ENCODE measurements at regions not wholly inside any gene's neighbourhood (a gene's known extent, or its start where the extent isn't known, plus 50 kb on each side); places are given as distances from the start of the nearest gene placed in this dataset.

DNA sequence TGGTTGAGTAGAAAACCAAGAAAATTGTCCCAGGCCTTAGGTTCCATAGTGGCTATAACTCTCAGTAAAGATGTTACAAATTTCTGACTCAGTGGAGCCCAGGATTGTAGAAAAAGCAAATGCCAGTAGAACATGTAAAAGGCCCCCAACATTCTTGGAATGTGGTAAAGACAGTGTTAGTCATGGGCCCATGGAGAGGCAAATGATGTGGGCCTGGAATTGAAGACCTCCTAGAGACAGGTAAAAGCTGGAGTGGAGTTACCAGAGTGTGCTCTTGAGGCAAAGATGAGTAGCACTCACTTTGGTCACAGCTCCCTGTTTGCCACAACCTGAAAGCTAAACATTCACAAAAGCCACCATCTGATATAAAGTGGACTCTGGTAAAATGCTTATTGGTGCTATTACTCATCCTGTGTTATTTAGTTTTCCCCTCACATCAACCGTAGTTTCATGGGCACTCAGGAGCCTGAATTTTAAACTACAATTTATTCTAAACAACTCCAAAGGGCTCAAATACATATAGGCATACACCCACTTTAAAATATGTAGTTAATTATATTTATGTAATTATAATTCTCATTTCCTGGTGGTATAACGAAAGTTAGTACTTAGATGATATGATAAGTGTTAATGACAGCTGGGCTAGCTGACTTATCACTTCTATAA is 359.6 kb upstream of the NECTIN3 start:
- CTCF ChIA-PET: no interaction called here
- no peak for DNase-seq (ENCODE audit: extremely low spot score)
- POLR2A ChIA-PET: no interaction called here
- TF ChIP-seq FOXK2 (IDR thresholded peaks at IDR 0.05): no peak
- no peak for TF ChIP-seq BHLHE40 (IDR thresholded peaks at IDR 0.05; ENCODE audit: borderline replicate concordance)
- TF ChIP-seq TARDBP (IDR thresholded peaks at IDR 0.05): no peak
- no peak for TF ChIP-seq FOXA1 (IDR thresholded peaks at IDR 0.05)
- no peak for TF ChIP-seq ELF4 (IDR thresholded peaks at IDR 0.05)
- TF ChIP-seq LEF1 (IDR thresholded peaks at IDR 0.05; ENCODE audit: borderline replicate concordance): no peak
- TF ChIP-seq, protein P1, sequence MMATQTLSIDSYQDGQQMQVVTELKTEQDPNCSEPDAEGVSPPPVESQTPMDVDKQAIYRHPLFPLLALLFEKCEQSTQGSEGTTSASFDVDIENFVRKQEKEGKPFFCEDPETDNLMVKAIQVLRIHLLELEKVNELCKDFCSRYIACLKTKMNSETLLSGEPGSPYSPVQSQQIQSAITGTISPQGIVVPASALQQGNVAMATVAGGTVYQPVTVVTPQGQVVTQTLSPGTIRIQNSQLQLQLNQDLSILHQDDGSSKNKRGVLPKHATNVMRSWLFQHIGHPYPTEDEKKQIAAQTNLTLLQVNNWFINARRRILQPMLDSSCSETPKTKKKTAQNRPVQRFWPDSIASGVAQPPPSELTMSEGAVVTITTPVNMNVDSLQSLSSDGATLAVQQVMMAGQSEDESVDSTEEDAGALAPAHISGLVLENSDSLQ (IDR thresholded peaks at IDR 0.05): no peak
- TF ChIP-seq ARNT (IDR thresholded peaks at IDR 0.05): no peak

DNA sequence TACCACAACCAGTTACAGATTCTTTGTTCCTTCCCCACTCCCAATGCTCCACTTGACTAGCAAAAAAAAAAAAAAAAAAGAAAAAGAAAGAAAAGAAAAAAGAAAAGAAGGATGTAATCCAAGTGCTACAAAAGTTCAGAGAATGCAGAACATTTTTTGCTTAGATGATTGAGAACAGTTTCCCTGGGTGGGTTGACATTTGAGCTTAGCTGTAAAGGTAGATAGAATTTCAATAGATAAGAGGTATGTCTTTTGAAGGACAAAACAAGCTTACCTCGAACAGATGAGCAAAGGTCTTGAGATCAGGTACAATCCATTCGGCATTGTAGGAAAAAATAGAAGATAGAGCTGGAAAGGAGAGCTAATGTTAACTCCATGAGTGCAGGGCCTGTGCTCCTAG is 344.6 kb upstream of the NECTIN3 start:
- ChIA-PET POLR2A (no interaction called here), CTCF (interaction anchor here (0.5 kb wide), 1 partner anchor 205 kb away, joined by 5 read pairs; no protein-coding TSS in a partner anchor)
- DNase-seq (ENCODE audit: extremely low spot score): no peak
- TF ChIP-seq FOXA1 (IDR thresholded peaks at IDR 0.05): no peak
- TF ChIP-seq ARNT (IDR thresholded peaks at IDR 0.05): no peak
- no peak for TF ChIP-seq L3MBTL2 (conservative IDR thresholded peaks at IDR 0.05)
- no peak for TF ChIP-seq HDGF (IDR thresholded peaks at IDR 0.05; ENCODE audit: borderline replicate concordance)
- TF ChIP-seq ZNF384 (IDR thresholded peaks at IDR 0.05): no peak
- no peak for TF ChIP-seq FOXK2 (IDR thresholded peaks at IDR 0.05)
- TF ChIP-seq, protein P1 (IDR thresholded peaks at IDR 0.05): no peak
- TF ChIP-seq CTBP1 (IDR thresholded peaks at IDR 0.05; ENCODE audit: borderline replicate concordance): no peak
- no peak for TF ChIP-seq FOXM1 (IDR thresholded peaks at IDR 0.05; ENCODE audit: borderline replicate concordance)
- no peak for TF ChIP-seq ELF4 (IDR thresholded peaks at IDR 0.05)
- no peak for TF ChIP-seq SP1 (IDR thresholded peaks at IDR 0.05)
- no peak for TF ChIP-seq LEF1 (IDR thresholded peaks at IDR 0.05; ENCODE audit: borderline replicate concordance)

DNA sequence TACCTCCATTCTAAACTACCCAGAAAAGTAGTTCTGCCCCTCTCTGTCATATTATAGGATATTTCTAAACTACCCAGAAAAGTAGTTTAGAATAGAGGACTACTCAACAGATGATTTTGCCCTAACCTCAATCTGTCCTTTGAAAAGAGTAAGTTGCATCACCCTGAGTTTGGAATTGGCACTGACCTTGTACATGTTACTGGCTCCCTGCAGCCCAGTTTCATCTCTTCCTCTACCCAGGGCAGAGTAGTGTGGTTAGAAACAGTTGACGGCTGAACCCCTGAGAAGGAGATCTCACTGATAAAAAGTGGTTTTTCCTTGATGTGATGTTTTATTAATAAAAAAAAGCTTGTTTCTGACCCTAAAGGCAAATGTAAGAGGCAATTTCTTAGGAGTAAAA is 340.5 kb upstream of the NECTIN3 start:
- CTCF ChIA-PET: no interaction called here

DNA sequence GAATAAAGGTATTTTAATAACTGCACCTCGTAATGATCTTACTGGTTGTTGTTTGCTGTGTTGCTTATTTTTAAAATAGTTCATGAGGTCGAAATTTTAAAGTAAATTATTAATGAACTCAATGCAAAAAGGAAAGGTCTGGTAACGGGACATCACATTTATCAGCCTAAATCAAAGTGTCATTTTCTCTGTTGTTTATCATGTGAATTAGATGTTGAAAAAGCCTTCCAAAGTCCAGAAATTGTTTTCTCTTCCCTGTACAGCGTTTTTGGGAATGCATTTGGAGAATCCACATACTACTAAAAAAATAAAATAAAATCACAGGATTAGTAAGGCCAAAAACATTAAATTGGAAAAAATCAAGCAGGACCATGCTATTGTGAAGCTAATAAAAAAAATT is 339.2 kb upstream of the NECTIN3 start:
- DNase-seq (ENCODE audit: extremely low spot score): no peak
- ChIA-PET POLR2A (no interaction called here), CTCF (no interaction called here)
- TF ChIP-seq TARDBP (IDR thresholded peaks at IDR 0.05) (no peak), ELF4 (IDR thresholded peaks at IDR 0.05) (no peak), FOXA1 (IDR thresholded peaks at IDR 0.05) (no peak), ZNF384 (IDR thresholded peaks at IDR 0.05) (no peak), FOXM1 (IDR thresholded peaks at IDR 0.05; ENCODE audit: borderline replicate concordance) (no peak), FOXK2 (IDR thresholded peaks at IDR 0.05) (no peak), L3MBTL2 (conservative IDR thresholded peaks at IDR 0.05) (no peak), NFRKB (IDR thresholded peaks at IDR 0.05) (no peak), SP1 (IDR thresholded peaks at IDR 0.05) (no peak)

More for the DNA sequence above, 340.5 kb upstream of the NECTIN3 start:
- TF ChIP-seq FOXK2 (IDR thresholded peaks at IDR 0.05) (no peak), L3MBTL2 (conservative IDR thresholded peaks at IDR 0.05) (no peak), ARNT (IDR thresholded peaks at IDR 0.05) (no peak), HDGF (IDR thresholded peaks at IDR 0.05; ENCODE audit: borderline replicate concordance) (no peak), BHLHE40 (IDR thresholded peaks at IDR 0.05; ENCODE audit: borderline replicate concordance) (no peak), CTBP1 (IDR thresholded peaks at IDR 0.05; ENCODE audit: borderline replicate concordance) (no peak), SUZ12 (IDR thresholded peaks at IDR 0.05) (no peak), NFRKB (IDR thresholded peaks at IDR 0.05) (no peak), ZNF384 (IDR thresholded peaks at IDR 0.05) (no peak)
- TF ChIP-seq, protein P1 (IDR thresholded peaks at IDR 0.05): no peak
- no peak for DNase-seq (ENCODE audit: extremely low spot score)
- POLR2A ChIA-PET: no interaction called here

DNA sequence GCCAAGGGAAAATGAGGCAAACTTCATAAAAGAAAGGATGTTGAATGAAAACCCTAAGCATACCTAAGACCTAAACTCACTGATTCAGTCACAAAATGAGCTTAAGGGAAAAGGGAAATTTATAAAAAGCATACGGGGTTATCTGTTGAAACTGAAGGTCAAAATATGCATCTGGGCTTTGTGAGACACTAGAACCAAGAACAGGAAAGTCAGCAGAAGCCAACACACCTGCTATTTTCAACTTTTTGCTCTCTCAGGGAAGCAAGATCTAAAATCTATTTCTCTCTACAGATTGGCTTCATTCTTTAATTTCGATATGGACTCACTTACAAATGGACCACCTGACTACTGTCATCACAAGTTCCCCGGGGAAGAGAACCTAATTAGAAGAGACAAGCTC is 338.6 kb upstream of the NECTIN3 start:
- ChIA-PET CTCF (no interaction called here), POLR2A (no interaction called here)
- no peak for DNase-seq (ENCODE audit: extremely low spot score)
- no peak for TF ChIP-seq ELF4 (IDR thresholded peaks at IDR 0.05)
- TF ChIP-seq ZNF384 (IDR thresholded peaks at IDR 0.05): no peak
- TF ChIP-seq TARDBP (IDR thresholded peaks at IDR 0.05): no peak
- TF ChIP-seq FOXA1 (IDR thresholded peaks at IDR 0.05): no peak
- no peak for TF ChIP-seq CTBP1 (IDR thresholded peaks at IDR 0.05; ENCODE audit: borderline replicate concordance)

DNA sequence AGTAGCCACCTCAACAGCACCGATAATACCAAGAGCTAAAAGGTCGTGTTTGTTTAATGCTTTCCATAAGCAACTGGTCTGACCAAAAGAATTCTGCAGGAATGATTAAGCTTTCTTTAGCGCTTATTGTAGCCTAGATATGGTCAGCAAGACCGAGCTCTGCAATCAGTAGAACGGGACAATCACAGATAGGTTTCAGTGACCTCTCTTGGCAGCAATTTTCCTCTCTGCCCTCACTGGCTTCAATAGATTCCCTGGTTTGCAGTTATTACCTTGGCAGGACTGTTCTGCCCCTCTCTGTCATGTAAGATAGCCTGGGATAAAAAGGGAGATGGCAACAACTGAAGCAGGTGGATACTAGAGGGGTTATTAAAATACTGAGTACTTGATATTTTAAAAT is 337.1 kb upstream of the NECTIN3 start:
- CTCF ChIA-PET: no interaction called here
- POLR2A ChIA-PET: no interaction called here
- TF ChIP-seq FOXA1 (IDR thresholded peaks at IDR 0.05) (no peak), ZNF384 (IDR thresholded peaks at IDR 0.05) (no peak), FOXM1 (IDR thresholded peaks at IDR 0.05; ENCODE audit: borderline replicate concordance) (no peak), ELF4 (IDR thresholded peaks at IDR 0.05) (no peak), L3MBTL2 (conservative IDR thresholded peaks at IDR 0.05) (no peak), NFRKB (IDR thresholded peaks at IDR 0.05) (no peak)

DNA sequence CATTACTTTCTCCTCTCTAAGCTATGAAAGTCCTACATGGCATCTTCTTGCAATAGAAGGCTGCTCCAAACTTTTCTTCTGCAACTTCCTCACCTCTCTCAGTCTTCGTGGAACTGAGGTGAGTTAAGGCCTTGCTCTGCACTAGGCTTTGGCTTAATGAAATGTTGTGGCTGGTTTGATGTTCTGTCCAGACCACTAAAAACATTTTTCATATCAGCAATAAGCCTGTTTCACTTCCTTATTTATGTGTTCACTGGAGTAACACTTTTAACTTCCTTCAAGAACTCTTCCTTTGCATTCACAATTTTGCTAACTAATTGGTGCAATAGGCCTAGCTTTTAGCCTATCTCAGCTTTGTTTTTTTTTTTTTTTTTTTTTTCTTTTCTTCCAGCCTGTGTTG is 335.3 kb upstream of the NECTIN3 start:
- POLR2A ChIA-PET: no interaction called here
- CTCF ChIA-PET: no interaction called here
- TF ChIP-seq SUZ12 (IDR thresholded peaks at IDR 0.05) (no peak), BHLHE40 (IDR thresholded peaks at IDR 0.05; ENCODE audit: borderline replicate concordance) (no peak), HDGF (IDR thresholded peaks at IDR 0.05; ENCODE audit: borderline replicate concordance) (no peak), ELF4 (IDR thresholded peaks at IDR 0.05) (no peak), TARDBP (IDR thresholded peaks at IDR 0.05) (no peak), FOXA1 (IDR thresholded peaks at IDR 0.05) (no peak), SP1 (IDR thresholded peaks at IDR 0.05) (no peak), CTBP1 (IDR thresholded peaks at IDR 0.05; ENCODE audit: borderline replicate concordance) (no peak), L3MBTL2 (conservative IDR thresholded peaks at IDR 0.05) (no peak), ARNT (IDR thresholded peaks at IDR 0.05) (no peak), FOXK2 (IDR thresholded peaks at IDR 0.05) (no peak), ZNF384 (IDR thresholded peaks at IDR 0.05) (no peak), FOXM1 (IDR thresholded peaks at IDR 0.05; ENCODE audit: borderline replicate concordance) (no peak), LEF1 (IDR thresholded peaks at IDR 0.05; ENCODE audit: borderline replicate concordance) (no peak), NFRKB (IDR thresholded peaks at IDR 0.05) (no peak)
- TF ChIP-seq, protein P1 (IDR thresholded peaks at IDR 0.05): no peak
- no peak for DNase-seq (ENCODE audit: extremely low spot score)

More for the DNA sequence above, 337.1 kb upstream of the NECTIN3 start:
- no peak for DNase-seq (ENCODE audit: extremely low spot score)

Data from HEK293T (cell line).